PC-9 (cell line): ENCODE measurements at regions not wholly inside any gene's neighbourhood (a gene's known extent, or its start where the extent isn't known, plus 50 kb on each side); places are given as distances from the start of the nearest gene placed in this dataset.
"Not testable (repeated sequence)": the region's sequence is repeated elsewhere in the genome, so short reads cannot be mapped to it uniquely, and the experiment has no call there.

ENCODE experiments used
- BruUV-seq: library from RNA; stranded (reverse); fragments of 400-500 nt; replicated peaks from 2 replicates; lab custom pipeline; 2021; lab: Mats Ljungman, UMichigan
- CTCF ChIA-PET: fragments of 300-600 bp; sonication (Branson Sonifier 250); formaldehyde crosslinking; loops from one replicate; lab custom pipeline; 2022; ENCODE audit warnings: antibody characterized with exemption; lab: Charles Lee
- POLR2A ChIA-PET: fragments of 300-600 bp; sonication (Branson Sonifier 250); formaldehyde crosslinking; loops from one replicate; lab custom pipeline; 2022; ENCODE audit warnings: antibody characterized with exemption; ENCODE audit not compliant: unreplicated experiment; lab: Charles Lee
- DNase-seq, 2 experiments: peaks; one replicate each; pipeline versions ENCODE4 v3.0.0 to v3.0.0-alpha.2; 2015 to 2022; ENCODE audit warnings: mixed read lengths in 1 of 2
- H2AFZ ChIP-seq: fragments of 200-600 bp; sonication (generic); 2 replicates; pipeline ENCODE4 v1.8.1; 2017; ENCODE audit warnings: antibody characterized with exemption
- H3F3A ChIP-seq: fragments of 200-600 bp; sonication (generic); 2 replicates; pipeline ENCODE4 v1.8.1; 2017; ENCODE audit warnings: antibody characterized with exemption, mild to moderate bottlenecking, low read depth; ENCODE audit not compliant: insufficient read depth
- H3K27ac ChIP-seq: fragments of 200-600 bp; sonication (generic); 2 replicates; pipeline ENCODE4 v1.6.1; 2016; ENCODE audit warnings: mixed run types
- H3K27me3 ChIP-seq: fragments of 200-600 bp; sonication (generic); 2 replicates; pipeline ENCODE4 v1.6.1; 2016; ENCODE audit warnings: low read depth, mixed run types; ENCODE audit not compliant: insufficient read depth
- H3K36me3 ChIP-seq: fragments of 200-600 bp; sonication (generic); 2 replicates; pipeline ENCODE4 v1.6.1; 2016; ENCODE audit warnings: low read depth, mixed run types
- H3K4me1 ChIP-seq: fragments of 200-600 bp; sonication (generic); replicated peaks from 2 replicates; pipeline ENCODE4 v1.6.1; 2016; ENCODE audit warnings: mixed run types; ENCODE audit not compliant: insufficient read depth
- H3K4me2 ChIP-seq: fragments of 200-600 bp; sonication (generic); 2 replicates; pipeline ENCODE4 v1.6.1; 2017; ENCODE audit warnings: mixed run types
- H3K4me3 ChIP-seq: fragments of 200-600 bp; sonication (generic); 2 replicates; pipeline ENCODE4 v1.6.1; 2016; ENCODE audit warnings: mixed run types
- H3K79me2 ChIP-seq: fragments of 200-600 bp; sonication (generic); 2 replicates; pipeline ENCODE4 v1.6.1; 2017; ENCODE audit warnings: low read depth, mixed run types
- H3K9me2 ChIP-seq: fragments of 200-600 bp; sonication (generic); 2 replicates; pipeline ENCODE4 v1.8.1; 2017; ENCODE audit warnings: mild to moderate bottlenecking; ENCODE audit not compliant: insufficient read depth
- H3K9me3 ChIP-seq: fragments of 200-600 bp; sonication (generic); 2 replicates; pipeline ENCODE4 v1.8.1; 2016; ENCODE audit warnings: low read depth; ENCODE audit not compliant: insufficient read depth
- H4K20me1 ChIP-seq: fragments of 200-600 bp; sonication (generic); 2 replicates; pipeline ENCODE4 v1.8.1; 2017; ENCODE audit not compliant: insufficient read depth
- EZH2 ChIP-seq: fragments of 200-600 bp; sonication (generic); IDR thresholded peaks from 2 replicates; pipeline ENCODE4 v1.8.0; 2017; ENCODE audit warnings: antibody characterized with exemption, low read depth
- intact Hi-C: fragments of 100-400 bp; cut with micrococcal nuclease; formaldehyde crosslinking; loops from one replicate; pipeline ENCODE4 v1.10.0; 2022; ENCODE audit not compliant: unreplicated experiment
- TF ChIP-seq, protein P1 (sequence below): fragments of 200-600 bp; sonication (generic); conservative IDR thresholded peaks from 2 replicates; pipeline ENCODE4 v1.6.1; 2017; ENCODE audit warnings: mixed run types, antibody characterized with exemption, mild to moderate bottlenecking, moderate library complexity

DNA sequence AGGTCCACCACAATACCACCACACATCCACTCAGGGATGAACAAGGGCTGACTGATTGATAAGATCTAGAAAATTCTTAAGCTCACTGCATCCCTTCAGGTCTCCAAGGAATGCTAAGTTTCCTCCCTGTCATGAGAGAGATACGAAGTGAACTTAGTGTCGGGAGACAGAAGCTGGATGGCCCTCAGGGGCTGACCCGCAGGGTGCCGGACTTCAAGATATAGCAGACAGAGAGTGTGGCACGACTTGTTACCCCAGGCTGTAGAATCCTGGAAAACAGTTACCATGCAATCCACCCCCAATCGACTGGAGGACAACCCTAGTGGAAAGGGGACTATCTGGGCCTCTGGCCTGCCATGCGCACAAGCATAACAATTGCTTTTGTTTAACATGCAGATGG lies 1217.5 kb upstream of the ATXN8OS start:
- H4K20me1 ChIP-seq, H3K79me2 ChIP-seq, H3K9me3 ChIP-seq, H3F3A ChIP-seq, H3K27me3 ChIP-seq, POLR2A ChIA-PET, intact Hi-C loops, CTCF ChIA-PET, H3K9me2 ChIP-seq, H3K4me2 ChIP-seq, H3K36me3 ChIP-seq, DNase-seq, H3K4me1 ChIP-seq, H3K4me3 ChIP-seq, H3K27ac ChIP-seq, BruUV-seq, H2AFZ ChIP-seq: not testable (repeated sequence)

DNA sequence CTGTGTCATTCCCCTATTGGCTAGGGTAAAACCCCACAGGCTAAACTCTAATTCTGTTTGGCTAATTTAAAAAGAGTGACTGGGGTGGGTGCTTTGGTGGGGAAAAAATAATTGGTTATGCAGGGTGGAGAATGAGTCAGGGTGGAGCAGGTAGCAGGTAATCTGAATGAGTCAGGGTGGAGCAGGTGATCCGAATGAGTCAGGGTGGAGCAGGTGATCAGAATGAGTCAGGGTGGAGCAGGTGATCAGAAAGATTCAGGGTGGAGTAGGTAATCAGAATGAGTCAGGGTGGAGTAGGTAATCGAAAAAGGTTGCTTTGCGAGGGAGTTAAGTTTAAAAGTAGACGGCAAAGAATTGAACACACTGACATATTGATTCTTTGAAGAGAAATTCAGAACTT lies 1218.8 kb upstream of the ATXN8OS start:
- intact Hi-C loops, result no loop called here
- DNase-seq, result no peak
- no TSS peak for BruUV-seq
- H3F3A ChIP-seq, result no peaks in the 10 kb centered on the region
- H3K4me1 ChIP-seq, result no peaks in the 10 kb centered on the region
- H3K9me3 ChIP-seq, result no peaks in the 10 kb centered on the region
- H3K27ac ChIP-seq, result no peak overlapping the region
- no peak overlapping the region for H3K4me3 ChIP-seq
- ChIA-PET POLR2A (no interaction called here), CTCF (no interaction called here)
- TF ChIP-seq, protein P1, sequence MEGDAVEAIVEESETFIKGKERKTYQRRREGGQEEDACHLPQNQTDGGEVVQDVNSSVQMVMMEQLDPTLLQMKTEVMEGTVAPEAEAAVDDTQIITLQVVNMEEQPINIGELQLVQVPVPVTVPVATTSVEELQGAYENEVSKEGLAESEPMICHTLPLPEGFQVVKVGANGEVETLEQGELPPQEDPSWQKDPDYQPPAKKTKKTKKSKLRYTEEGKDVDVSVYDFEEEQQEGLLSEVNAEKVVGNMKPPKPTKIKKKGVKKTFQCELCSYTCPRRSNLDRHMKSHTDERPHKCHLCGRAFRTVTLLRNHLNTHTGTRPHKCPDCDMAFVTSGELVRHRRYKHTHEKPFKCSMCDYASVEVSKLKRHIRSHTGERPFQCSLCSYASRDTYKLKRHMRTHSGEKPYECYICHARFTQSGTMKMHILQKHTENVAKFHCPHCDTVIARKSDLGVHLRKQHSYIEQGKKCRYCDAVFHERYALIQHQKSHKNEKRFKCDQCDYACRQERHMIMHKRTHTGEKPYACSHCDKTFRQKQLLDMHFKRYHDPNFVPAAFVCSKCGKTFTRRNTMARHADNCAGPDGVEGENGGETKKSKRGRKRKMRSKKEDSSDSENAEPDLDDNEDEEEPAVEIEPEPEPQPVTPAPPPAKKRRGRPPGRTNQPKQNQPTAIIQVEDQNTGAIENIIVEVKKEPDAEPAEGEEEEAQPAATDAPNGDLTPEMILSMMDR, result no peak
- no peak for TF ChIP-seq EZH2
- no peaks in the 10 kb centered on the region for H4K20me1 ChIP-seq
- H3K4me2 ChIP-seq, result no peak overlapping the region
- H3K79me2 ChIP-seq, result no peaks in the 10 kb centered on the region
- H3K9me2 ChIP-seq, result no peaks in the 10 kb centered on the region
- no peak overlapping the region for H2AFZ ChIP-seq
- H3K36me3 ChIP-seq, result no peaks in the 10 kb centered on the region
- H3K27me3 ChIP-seq, result no peaks in the 10 kb centered on the region

DNA sequence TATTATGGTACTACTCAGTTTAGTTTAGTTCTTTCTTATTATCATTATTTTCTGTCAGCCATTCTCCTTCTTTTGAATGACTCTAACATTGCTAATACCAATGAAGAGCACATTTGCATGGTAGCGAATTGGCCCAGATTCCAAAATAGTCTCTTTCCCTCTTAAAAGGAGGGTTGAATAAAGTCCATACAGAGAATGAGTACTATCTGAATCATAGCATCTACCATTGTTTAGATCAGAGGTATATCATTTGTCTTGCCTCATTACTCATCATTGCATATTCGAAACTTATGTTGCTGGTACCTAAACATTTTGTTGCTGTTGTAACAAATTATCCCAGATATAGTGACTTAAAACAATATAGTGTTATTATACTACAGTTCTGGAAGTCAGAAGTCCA lies 1235.3 kb upstream of the ATXN8OS start:
- CTCF ChIA-PET, result no interaction called here
- TF ChIP-seq, protein P1, result no peak
- TF ChIP-seq EZH2, result no peak
- Histone ChIP-seq H3K4me3 (no peak overlapping the region), H3K4me1 (no peaks in the 10 kb centered on the region), H3K27ac (no peak overlapping the region), H3K9me3 (no peaks in the 10 kb centered on the region), H4K20me1 (no peaks in the 10 kb centered on the region), H2AFZ (no peak overlapping the region), H3K36me3 (no peaks in the 10 kb centered on the region), H3K4me2 (no peak overlapping the region), H3K9me2 (no peaks in the 10 kb centered on the region), H3F3A (no peaks in the 10 kb centered on the region), H3K79me2 (no peaks in the 10 kb centered on the region), H3K27me3 (no peaks in the 10 kb centered on the region)
- BruUV-seq, result no TSS peak
- DNase-seq, result no peak
- intact Hi-C loops, result no loop called here
- POLR2A ChIA-PET, result no interaction called here

DNA sequence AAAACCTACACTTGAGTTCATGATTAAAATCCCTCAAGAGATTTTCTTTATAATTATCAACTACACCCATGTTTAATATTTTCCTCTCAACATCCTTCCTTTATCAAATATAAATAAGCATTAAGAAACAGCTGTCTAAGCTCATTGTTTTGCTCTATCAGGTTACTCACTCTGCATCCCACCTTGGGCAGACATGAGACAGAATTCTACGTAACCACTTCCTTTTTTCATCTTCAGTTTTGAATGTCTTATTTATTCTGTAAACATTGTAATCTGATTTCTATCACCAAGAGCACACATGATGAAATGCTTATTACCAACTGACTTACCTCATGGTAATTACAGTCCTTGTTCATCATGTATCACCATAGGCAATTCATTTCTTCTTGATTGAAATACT lies 1256.6 kb upstream of the ATXN8OS start:
- no peaks in the 10 kb centered on the region for H3F3A ChIP-seq
- H3K36me3 ChIP-seq, result no peaks in the 10 kb centered on the region
- no peaks in the 10 kb centered on the region for H3K27me3 ChIP-seq
- H2AFZ ChIP-seq, result no peak overlapping the region
- intact Hi-C loops, result no loop called here
- no peak overlapping the region for H3K27ac ChIP-seq
- CTCF ChIA-PET, result no interaction called here
- TF ChIP-seq EZH2, result no peak
- TF ChIP-seq, protein P1, result no peak
- H3K4me2 ChIP-seq, result no peak overlapping the region
- H3K4me1 ChIP-seq, result no peaks in the 10 kb centered on the region
- H3K9me2 ChIP-seq, result no peaks in the 10 kb centered on the region
- H3K79me2 ChIP-seq, result no peaks in the 10 kb centered on the region
- POLR2A ChIA-PET, result no interaction called here
- H3K9me3 ChIP-seq, result no peaks in the 10 kb centered on the region
- BruUV-seq, result no TSS peak
- H3K4me3 ChIP-seq, result no peak overlapping the region
- H4K20me1 ChIP-seq, result no peaks in the 10 kb centered on the region
- DNase-seq, result no peak
